ENCODE measurements at regions not wholly inside any gene's neighbourhood (a gene's known extent, or its start where the extent isn't known, plus 50 kb on each side); places are given as distances from the start of the nearest gene placed in this dataset.

DNA sequence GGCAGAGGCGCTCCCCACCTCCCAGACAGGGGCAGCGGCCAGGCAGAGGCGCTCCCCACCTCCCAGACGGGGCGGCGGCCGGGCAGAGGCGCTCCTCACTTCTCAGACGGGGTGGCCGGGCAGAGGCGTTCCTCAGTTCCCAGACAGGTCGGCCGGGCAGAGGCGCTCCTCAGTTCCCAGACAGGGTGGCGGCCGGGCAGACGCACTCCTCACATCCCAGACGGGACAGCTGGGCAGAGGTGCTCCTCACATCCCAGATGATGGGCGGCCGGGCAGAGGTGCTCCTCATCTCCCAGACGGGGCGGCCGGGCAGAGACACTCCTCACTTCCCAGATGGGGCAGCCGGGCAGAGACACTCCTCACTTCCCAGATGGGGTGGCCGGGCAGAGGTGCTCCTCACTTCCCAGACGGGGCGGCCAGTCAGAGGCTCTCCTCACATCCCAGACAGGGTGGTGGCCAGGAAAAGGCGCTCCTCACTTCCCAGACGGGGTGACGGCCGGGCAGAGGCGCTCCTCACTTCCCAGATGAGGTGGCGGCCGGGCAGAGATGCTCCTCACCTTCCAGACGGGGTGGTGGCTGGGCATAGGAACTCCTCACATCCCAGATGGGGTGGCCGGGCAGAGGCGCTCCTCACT, 75.1 kb downstream of the CARTPT start:
- Histone ChIP-seq H3K36me3 (no peaks in the 10 kb centered on the region), H3K9me3 (no peaks in the 10 kb centered on the region), H3K4me1 (ENCODE audit: control insufficient read depth in 1 of 2, insufficient read depth in 1 of 2, low read depth in 1 of 2, low read length in 1 of 2) (no peaks in the 10 kb centered on the region), H3K27me3 (no peaks in the 10 kb centered on the region), H3K4me3 (ENCODE audit: low read depth in 1 of 2, low read length in 1 of 2) (no peak overlapping the region), H3K27ac (no peak overlapping the region)
- TF ChIP-seq, protein P1, sequence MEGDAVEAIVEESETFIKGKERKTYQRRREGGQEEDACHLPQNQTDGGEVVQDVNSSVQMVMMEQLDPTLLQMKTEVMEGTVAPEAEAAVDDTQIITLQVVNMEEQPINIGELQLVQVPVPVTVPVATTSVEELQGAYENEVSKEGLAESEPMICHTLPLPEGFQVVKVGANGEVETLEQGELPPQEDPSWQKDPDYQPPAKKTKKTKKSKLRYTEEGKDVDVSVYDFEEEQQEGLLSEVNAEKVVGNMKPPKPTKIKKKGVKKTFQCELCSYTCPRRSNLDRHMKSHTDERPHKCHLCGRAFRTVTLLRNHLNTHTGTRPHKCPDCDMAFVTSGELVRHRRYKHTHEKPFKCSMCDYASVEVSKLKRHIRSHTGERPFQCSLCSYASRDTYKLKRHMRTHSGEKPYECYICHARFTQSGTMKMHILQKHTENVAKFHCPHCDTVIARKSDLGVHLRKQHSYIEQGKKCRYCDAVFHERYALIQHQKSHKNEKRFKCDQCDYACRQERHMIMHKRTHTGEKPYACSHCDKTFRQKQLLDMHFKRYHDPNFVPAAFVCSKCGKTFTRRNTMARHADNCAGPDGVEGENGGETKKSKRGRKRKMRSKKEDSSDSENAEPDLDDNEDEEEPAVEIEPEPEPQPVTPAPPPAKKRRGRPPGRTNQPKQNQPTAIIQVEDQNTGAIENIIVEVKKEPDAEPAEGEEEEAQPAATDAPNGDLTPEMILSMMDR (IDR thresholded peaks at IDR 0.05): no peak

- TF ChIP-seq, protein P1 (IDR thresholded peaks at IDR 0.05): no peak
- Histone ChIP-seq H3K27me3 (peaks cover 39% of the 10 kb centered on the region), H3K4me3 (ENCODE audit: low read depth in 1 of 2, low read length in 1 of 2) (no peak overlapping the region), H3K9me3 (no peaks in the 10 kb centered on the region), H3K36me3 (no peaks in the 10 kb centered on the region), H3K4me1 (ENCODE audit: control insufficient read depth in 1 of 2, insufficient read depth in 1 of 2, low read depth in 1 of 2, low read length in 1 of 2) (no peaks in the 10 kb centered on the region), H3K27ac (no peak overlapping the region)
These were observed 83.6 kb downstream of the CARTPT start for GRCh38 chr5:71802673-71803072.

DNA sequence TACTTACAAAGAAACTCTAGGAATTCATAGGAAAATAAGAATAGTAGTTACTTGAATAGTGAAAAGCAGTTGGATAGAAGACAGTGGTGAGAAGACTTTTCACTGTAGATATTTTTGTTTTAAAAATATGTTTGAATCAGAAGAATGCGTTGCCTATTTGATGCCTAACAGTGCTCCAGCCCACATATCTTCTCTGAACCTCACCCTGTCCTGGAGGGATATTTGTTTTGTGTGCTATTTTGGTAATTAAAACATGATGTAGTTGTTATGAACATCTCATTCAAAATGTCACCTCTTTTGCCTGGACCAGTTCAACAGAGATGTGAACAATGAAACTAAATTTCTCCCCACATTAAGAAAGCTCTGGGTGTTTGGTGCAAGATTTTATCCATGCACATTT, 87.6 kb downstream of the CARTPT start:
- H3K36me3 ChIP-seq: no peaks in the 10 kb centered on the region
- H3K27me3 ChIP-seq: peaks cover 34% of the 10 kb centered on the region
- no peak overlapping the region for H3K4me3 ChIP-seq (ENCODE audit: low read depth in 1 of 2, low read length in 1 of 2)
- H3K4me1 ChIP-seq (ENCODE audit: control insufficient read depth in 1 of 2, insufficient read depth in 1 of 2, low read depth in 1 of 2, low read length in 1 of 2): no peaks in the 10 kb centered on the region
- no peak overlapping the region for H3K27ac ChIP-seq
- H3K9me3 ChIP-seq: no peaks in the 10 kb centered on the region
- TF ChIP-seq, protein P1 (IDR thresholded peaks at IDR 0.05): no peak

DNA sequence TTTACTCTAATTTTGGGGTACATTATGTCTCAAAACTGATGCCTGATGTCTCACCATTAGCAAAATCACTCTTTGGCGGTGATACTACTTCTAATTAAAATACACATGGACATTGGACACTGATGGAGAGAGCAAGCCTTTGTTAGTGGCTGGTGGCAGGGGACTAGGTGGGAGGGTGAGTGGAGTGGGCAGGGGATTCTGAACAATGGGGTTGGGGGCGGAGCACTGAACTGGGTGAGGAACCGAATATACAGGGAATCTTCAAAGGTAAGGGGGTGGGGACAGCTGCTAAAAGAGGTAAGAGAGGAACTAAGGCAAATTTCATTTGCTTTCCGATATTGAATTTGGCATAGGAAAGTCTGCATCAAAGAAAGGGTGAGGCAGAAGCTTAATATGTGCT, 88.8 kb downstream of the CARTPT start:
- Histone ChIP-seq H3K4me3 (ENCODE audit: low read depth in 1 of 2, low read length in 1 of 2) (no peak overlapping the region), H3K27me3 (peaks cover 24% of the 10 kb centered on the region), H3K9me3 (no peaks in the 10 kb centered on the region), H3K27ac (no peak overlapping the region), H3K36me3 (no peaks in the 10 kb centered on the region), H3K4me1 (ENCODE audit: control insufficient read depth in 1 of 2, insufficient read depth in 1 of 2, low read depth in 1 of 2, low read length in 1 of 2) (no peaks in the 10 kb centered on the region)
- TF ChIP-seq, protein P1 (IDR thresholded peaks at IDR 0.05): no peak

DNA sequence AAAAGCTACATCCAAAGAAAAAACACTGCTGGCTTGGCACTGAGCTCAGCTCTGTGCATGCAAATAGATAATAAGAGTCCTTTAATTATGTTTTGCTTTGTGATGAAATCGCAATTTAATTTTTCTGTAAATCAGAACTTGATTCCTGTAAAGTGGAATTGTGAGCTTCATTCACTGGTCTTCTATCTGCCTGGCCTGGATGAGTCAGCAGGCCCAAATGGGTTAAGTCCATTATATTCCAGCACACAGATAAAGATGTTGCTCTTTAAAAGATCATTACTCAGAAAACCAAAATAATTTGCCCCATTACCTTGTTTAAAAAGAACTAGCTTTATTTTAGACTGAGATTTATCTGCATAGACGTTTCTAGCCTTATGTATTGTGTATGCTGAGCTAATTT, 90.4 kb downstream of the CARTPT start:
- Histone ChIP-seq H3K4me1 (ENCODE audit: control insufficient read depth in 1 of 2, insufficient read depth in 1 of 2, low read depth in 1 of 2, low read length in 1 of 2) (no peaks in the 10 kb centered on the region), H3K4me3 (ENCODE audit: low read depth in 1 of 2, low read length in 1 of 2) (no peak overlapping the region), H3K27me3 (peaks cover 24% of the 10 kb centered on the region), H3K36me3 (no peaks in the 10 kb centered on the region), H3K27ac (no peak overlapping the region), H3K9me3 (no peaks in the 10 kb centered on the region)
- TF ChIP-seq, protein P1 (IDR thresholded peaks at IDR 0.05): no peak

Data from neutrophil (primary cell).